Activated T-cell treated with anti-CD3 and anti-CD28 coated beads, Interleukin-2, amount 50 U/mL, for 72 hours (primary cell): ENCODE measurements at regions not wholly inside any gene's neighbourhood (a gene's known extent, or its start where the extent isn't known, plus 50 kb on each side); places are given as distances from the start of the nearest gene placed in this dataset.

ENCODE experiments used
- ATAC-seq, 2 donors: fragments of 150-1000 bp; cut with Tn5 transposase; replicated peaks in 1 of 2; 2 replicates each; pipeline ENCODE4 v1.10.0; 2021; ENCODE audit warnings: moderate library complexity in 2 of 2, mild to moderate bottlenecking in 1 of 2
- DNase-seq, 2 donors: peaks; one replicate each; pipeline ENCODE4 v3.0.0; 2021 to 2022; ENCODE audit warnings: mixed read lengths in 1 of 2
- H3K27ac Mint-ChIP-seq: one replicate; pipeline ENCODE4 v1.8.0; 2022; ENCODE audit warnings: mild to moderate bottlenecking, moderate library complexity, mixed read lengths
- H3K27me3 Mint-ChIP-seq: one replicate; pipeline ENCODE4 v1.8.0; 2022; ENCODE audit warnings: low read depth, mixed read lengths
- H3K36me3 Mint-ChIP-seq, 2 donors: one replicate each; pipeline ENCODE4 v1.8.0; 2022; ENCODE audit warnings: mixed read lengths in 2 of 2, mild to moderate bottlenecking in 1 of 2; ENCODE audit not compliant: insufficient read depth in 2 of 2
- H3K4me1 Mint-ChIP-seq: one replicate; pipeline ENCODE4 v1.8.0; 2022; ENCODE audit warnings: low read depth, mixed read lengths
- H3K4me3 Mint-ChIP-seq, 2 donors: one replicate each; pipeline ENCODE4 v1.8.0; 2022; ENCODE audit warnings: mild to moderate bottlenecking in 2 of 2, mixed read lengths in 2 of 2, moderate library complexity in 2 of 2
- H3K9me3 Mint-ChIP-seq, 2 donors: one replicate each; pipeline ENCODE4 v1.8.0; 2022; ENCODE audit warnings: mixed read lengths in 2 of 2

GRCh38 chr16:22665803-22666202 lies 148.2 kb upstream of the HS3ST2 start:
- Mint-ChIP-seq H3K4me1 (no peaks in the 10 kb centered on the region), H3K36me3 (no peaks in the 10 kb centered on the region)

GRCh38 chr16:22668318-22668717 lies 145.6 kb upstream of the HS3ST2 start:
- H3K9me3 Mint-ChIP-seq: no peaks in the 10 kb centered on the region
- H3K4me3 Mint-ChIP-seq: no peak overlapping the region
- ATAC-seq (no peak), DNase-seq (no peak)
- H3K27me3 Mint-ChIP-seq: no peaks in the 10 kb centered on the region
- no peaks in the 10 kb centered on the region for H3K36me3 Mint-ChIP-seq
- H3K4me1 Mint-ChIP-seq: no peaks in the 10 kb centered on the region
- no peak overlapping the region for H3K27ac Mint-ChIP-seq

More at GRCh38 chr16:22665803-22666202, 148.2 kb upstream of the HS3ST2 start:
- ATAC-seq: no peak
- Mint-ChIP-seq H3K27me3 (no peaks in the 10 kb centered on the region), H3K9me3 (no peaks in the 10 kb centered on the region), H3K4me3 (no peak overlapping the region), H3K27ac (no peak overlapping the region)
- DNase-seq: no peak

- H3K4me3 Mint-ChIP-seq: no peak overlapping the region
- no peak for ATAC-seq
- H3K27ac Mint-ChIP-seq: no peak overlapping the region
- DNase-seq: no peak
- no peaks in the 10 kb centered on the region for H3K9me3 Mint-ChIP-seq
- H3K36me3 Mint-ChIP-seq: no peaks in the 10 kb centered on the region
- no peaks in the 10 kb centered on the region for H3K27me3 Mint-ChIP-seq
- H3K4me1 Mint-ChIP-seq: no peaks in the 10 kb centered on the region
Observed at GRCh38 chr16:22670044-22670536, 143.9 kb upstream of the HS3ST2 start.

GRCh38 chr16:22670551-22671041 lies 143.4 kb upstream of the HS3ST2 start:
- peak; percentile 13 to 23 for DNase-seq

GRCh38 chr16:22671301-22672076 lies 142.5 kb upstream of the HS3ST2 start:
- DNase-seq (no peak), ATAC-seq (no peak)
- Mint-ChIP-seq H3K4me1 (no peaks in the 10 kb centered on the region), H3K9me3 (no peaks in the 10 kb centered on the region), H3K27me3 (no peaks in the 10 kb centered on the region), H3K27ac (no peak overlapping the region), H3K36me3 (no peaks in the 10 kb centered on the region), H3K4me3 (no peak overlapping the region)

More at GRCh38 chr16:22670551-22671041, 143.4 kb upstream of the HS3ST2 start:
- Mint-ChIP-seq H3K4me3 (no peak overlapping the region), H3K27me3 (no peaks in the 10 kb centered on the region), H3K9me3 (no peaks in the 10 kb centered on the region), H3K27ac (no peak overlapping the region), H3K4me1 (no peaks in the 10 kb centered on the region), H3K36me3 (no peaks in the 10 kb centered on the region)
- ATAC-seq: peak; percentile 32 to 39

- Mint-ChIP-seq H3K27me3 (peaks cover 5% of the 10 kb centered on the region), H3K4me1 (no peaks in the 10 kb centered on the region), H3K27ac (no peak overlapping the region), H3K36me3 (no peaks in the 10 kb centered on the region), H3K4me3 (no peak overlapping the region), H3K9me3 (no peaks in the 10 kb centered on the region)
- ATAC-seq: no peak
- no peak for DNase-seq
Observed at GRCh38 chr16:22672830-22673210, 141.1 kb upstream of the HS3ST2 start.

- ATAC-seq (no peak), DNase-seq (no peak)
- Mint-ChIP-seq H3K9me3 (no peaks in the 10 kb centered on the region), H3K4me3 (no peak overlapping the region), H3K36me3 (no peaks in the 10 kb centered on the region), H3K27me3 (peaks cover 6% of the 10 kb centered on the region), H3K4me1 (no peaks in the 10 kb centered on the region), H3K27ac (no peak overlapping the region)
Observed at GRCh38 chr16:22673421-22673831, 140.5 kb upstream of the HS3ST2 start.

- H3K27me3 Mint-ChIP-seq: peaks cover 6% of the 10 kb centered on the region
- H3K9me3 Mint-ChIP-seq: no peaks in the 10 kb centered on the region
- DNase-seq: no peak
- H3K4me3 Mint-ChIP-seq: no peak overlapping the region
- H3K4me1 Mint-ChIP-seq: no peaks in the 10 kb centered on the region
- H3K36me3 Mint-ChIP-seq: no peaks in the 10 kb centered on the region
- no peak overlapping the region for H3K27ac Mint-ChIP-seq
- no peak for ATAC-seq
Observed at GRCh38 chr16:22674832-22675191, 139.2 kb upstream of the HS3ST2 start.

GRCh38 chr16:22675745-22676540 lies 138.0 kb upstream of the HS3ST2 start:
- peaks cover 6% of the 10 kb centered on the region for H3K27me3 Mint-ChIP-seq
- H3K4me3 Mint-ChIP-seq: no peak overlapping the region
- H3K27ac Mint-ChIP-seq: no peak overlapping the region

GRCh38 chr16:22677024-22677830 lies 136.7 kb upstream of the HS3ST2 start:
- Mint-ChIP-seq H3K27ac (no peak overlapping the region), H3K4me3 (no peak overlapping the region), H3K4me1 (no peaks in the 10 kb centered on the region), H3K27me3 (peaks cover 13% of the 10 kb centered on the region), H3K36me3 (no peaks in the 10 kb centered on the region), H3K9me3 (no peaks in the 10 kb centered on the region)
- ATAC-seq: no peak
- no peak for DNase-seq

More at GRCh38 chr16:22675745-22676540, 138.0 kb upstream of the HS3ST2 start:
- ATAC-seq: no peak
- Mint-ChIP-seq H3K4me1 (no peaks in the 10 kb centered on the region), H3K36me3 (no peaks in the 10 kb centered on the region), H3K9me3 (no peaks in the 10 kb centered on the region)
- no peak for DNase-seq

GRCh38 chr16:22678311-22678710 lies 135.7 kb upstream of the HS3ST2 start:
- Mint-ChIP-seq H3K36me3 (no peaks in the 10 kb centered on the region), H3K27me3 (peaks cover 13% of the 10 kb centered on the region), H3K4me3 (no peak overlapping the region), H3K9me3 (no peaks in the 10 kb centered on the region), H3K4me1 (no peaks in the 10 kb centered on the region), H3K27ac (no peak overlapping the region)
- DNase-seq: no peak
- ATAC-seq: no peak

GRCh38 chr16:22681554-22682291 lies 132.2 kb upstream of the HS3ST2 start:
- no peak overlapping the region for H3K27ac Mint-ChIP-seq
- H3K27me3 Mint-ChIP-seq: peaks cover 13% of the 10 kb centered on the region
- H3K4me1 Mint-ChIP-seq: no peaks in the 10 kb centered on the region
- ATAC-seq (no peak), DNase-seq (no peak)
- no peak overlapping the region for H3K4me3 Mint-ChIP-seq
- H3K36me3 Mint-ChIP-seq: no peaks in the 10 kb centered on the region
- H3K9me3 Mint-ChIP-seq: peaks cover 0 to 2% of the 10 kb centered on the region in 2 donors
